ENCODE measurements at regions not wholly inside any gene's neighbourhood (a gene's known extent, or its start where the extent isn't known, plus 50 kb on each side); places are given as distances from the start of the nearest gene placed in this dataset.

GRCh38 chr3:193801097-193801496 is 208.1 kb downstream of the OPA1 start:
- TF ChIP-seq MAX (IDR thresholded peaks at IDR 0.05) (no peak), JUND (IDR thresholded peaks at IDR 0.05) (no peak), TAF1 (conservative IDR thresholded peaks at IDR 0.05) (no peak), RAD21 (IDR thresholded peaks at IDR 0.05) (no peak), REST (IDR thresholded peaks at IDR 0.05) (no peak), SP1 (IDR thresholded peaks at IDR 0.05) (no peak), CTCF (IDR thresholded peaks at IDR 0.05; ENCODE audit: low read depth, low read length, missing input control) (no peak), NR2F2 (IDR thresholded peaks at IDR 0.05) (no peak), FOXA1 (IDR thresholded peaks at IDR 0.05) (no peak), ATF3 (IDR thresholded peaks at IDR 0.05) (no peak)

All from liver (tissue), 3 donors.